ENCODE measurements at regions not wholly inside any gene's neighbourhood (a gene's known extent, or its start where the extent isn't known, plus 50 kb on each side); places are given as distances from the start of the nearest gene placed in this dataset.

DNA sequence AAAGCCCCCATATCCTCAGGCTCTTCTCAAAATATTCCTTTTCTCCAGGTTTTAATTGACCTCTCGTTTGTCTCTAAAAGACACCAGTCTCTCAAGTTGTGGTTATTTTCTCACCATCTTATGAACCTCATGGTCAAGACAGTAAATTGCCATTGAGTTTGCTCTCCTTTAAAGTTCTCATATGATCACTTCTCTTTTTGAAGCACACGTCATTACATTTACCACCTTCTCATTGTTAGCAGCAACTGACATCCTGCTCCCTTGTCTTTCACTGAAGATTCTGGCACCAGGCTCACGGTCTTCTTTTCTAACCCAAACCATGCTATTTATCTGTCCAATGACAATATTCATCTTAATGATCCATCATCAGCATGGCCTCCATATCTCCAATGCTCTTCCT lies 324.2 kb downstream of the TMA16 start:
- no peak for TF ChIP-seq POLR2A (IDR thresholded peaks at IDR 0.05)
- TF ChIP-seq, protein P1, sequence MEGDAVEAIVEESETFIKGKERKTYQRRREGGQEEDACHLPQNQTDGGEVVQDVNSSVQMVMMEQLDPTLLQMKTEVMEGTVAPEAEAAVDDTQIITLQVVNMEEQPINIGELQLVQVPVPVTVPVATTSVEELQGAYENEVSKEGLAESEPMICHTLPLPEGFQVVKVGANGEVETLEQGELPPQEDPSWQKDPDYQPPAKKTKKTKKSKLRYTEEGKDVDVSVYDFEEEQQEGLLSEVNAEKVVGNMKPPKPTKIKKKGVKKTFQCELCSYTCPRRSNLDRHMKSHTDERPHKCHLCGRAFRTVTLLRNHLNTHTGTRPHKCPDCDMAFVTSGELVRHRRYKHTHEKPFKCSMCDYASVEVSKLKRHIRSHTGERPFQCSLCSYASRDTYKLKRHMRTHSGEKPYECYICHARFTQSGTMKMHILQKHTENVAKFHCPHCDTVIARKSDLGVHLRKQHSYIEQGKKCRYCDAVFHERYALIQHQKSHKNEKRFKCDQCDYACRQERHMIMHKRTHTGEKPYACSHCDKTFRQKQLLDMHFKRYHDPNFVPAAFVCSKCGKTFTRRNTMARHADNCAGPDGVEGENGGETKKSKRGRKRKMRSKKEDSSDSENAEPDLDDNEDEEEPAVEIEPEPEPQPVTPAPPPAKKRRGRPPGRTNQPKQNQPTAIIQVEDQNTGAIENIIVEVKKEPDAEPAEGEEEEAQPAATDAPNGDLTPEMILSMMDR (IDR thresholded peaks at IDR 0.05): no peak
- TF ChIP-seq POLR2AphosphoS5 (IDR thresholded peaks at IDR 0.05): no peak

Data from breast epithelium (tissue), 3 donors.